ENCODE measurements at regions not wholly inside any gene's neighbourhood (a gene's known extent, or its start where the extent isn't known, plus 50 kb on each side); places are given as distances from the start of the nearest gene placed in this dataset.
"Not testable (repeated sequence)": the region's sequence is repeated elsewhere in the genome, so short reads cannot be mapped to it uniquely, and the experiment has no call there.

DNA sequence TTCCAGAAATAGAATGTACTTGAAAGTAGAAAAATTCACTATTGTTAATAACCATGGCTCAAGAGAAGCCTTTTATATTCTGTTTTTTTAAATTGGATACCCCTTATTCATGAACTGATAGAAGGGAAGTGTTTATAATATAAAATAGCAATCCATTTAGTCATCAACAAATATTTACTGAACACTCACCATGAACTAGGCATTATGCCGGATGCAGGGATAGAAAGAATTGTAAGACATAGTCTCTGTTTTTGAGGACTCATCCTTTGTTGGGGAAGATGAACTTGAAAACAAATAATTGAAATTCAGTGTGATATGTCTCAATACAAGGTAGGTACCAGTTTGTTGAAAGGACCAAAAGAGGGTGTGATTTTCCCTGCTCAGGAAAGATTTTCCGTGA lies 160.9 kb upstream of the SATB1 start:
- no peak for DNase-seq

DNA sequence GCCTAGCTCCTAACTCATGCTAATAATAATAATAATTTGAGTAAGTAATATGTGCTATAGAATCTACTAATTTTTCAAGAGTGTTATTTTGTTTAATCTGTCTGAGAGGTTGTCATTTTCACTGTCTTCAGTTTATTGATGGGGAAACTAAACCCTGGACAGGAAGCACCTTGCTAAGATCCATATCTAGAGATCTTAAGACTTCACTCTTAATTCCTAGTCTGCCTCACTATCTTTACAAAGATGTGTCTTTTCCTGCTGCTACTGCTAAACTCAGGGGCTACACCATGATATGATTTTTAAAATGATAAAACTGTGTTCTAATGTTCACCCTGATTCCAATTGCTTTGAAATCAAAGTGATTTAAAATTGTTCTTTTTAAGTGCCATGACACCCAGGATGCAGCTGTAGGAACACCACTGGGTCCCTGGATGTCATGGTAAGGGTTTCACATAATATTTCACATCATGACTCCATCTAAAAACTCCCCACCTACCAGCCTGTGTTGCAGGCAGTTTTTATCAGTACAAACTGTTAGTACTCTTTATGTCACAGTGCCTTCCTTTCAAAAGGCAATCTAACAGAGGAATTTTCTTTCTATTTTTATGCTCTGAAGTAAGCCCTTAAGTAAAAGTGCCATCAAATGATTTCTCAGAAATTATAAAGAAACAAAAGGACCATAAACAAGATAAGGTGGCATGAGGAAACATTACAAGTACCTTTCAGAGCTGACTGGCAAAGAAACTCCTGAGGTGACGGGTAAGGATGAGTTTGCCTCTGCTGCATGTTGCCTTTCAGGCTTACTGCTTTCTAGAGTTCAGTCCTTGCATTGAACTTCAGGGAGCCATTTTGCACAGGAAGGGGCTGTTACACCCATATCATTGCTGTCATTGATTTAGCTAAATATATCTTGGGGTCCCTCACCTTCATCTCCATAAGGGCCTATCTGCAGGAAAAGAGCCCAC lies 160.1 kb upstream of the SATB1 start:
- DNase-seq, result no peak

DNA sequence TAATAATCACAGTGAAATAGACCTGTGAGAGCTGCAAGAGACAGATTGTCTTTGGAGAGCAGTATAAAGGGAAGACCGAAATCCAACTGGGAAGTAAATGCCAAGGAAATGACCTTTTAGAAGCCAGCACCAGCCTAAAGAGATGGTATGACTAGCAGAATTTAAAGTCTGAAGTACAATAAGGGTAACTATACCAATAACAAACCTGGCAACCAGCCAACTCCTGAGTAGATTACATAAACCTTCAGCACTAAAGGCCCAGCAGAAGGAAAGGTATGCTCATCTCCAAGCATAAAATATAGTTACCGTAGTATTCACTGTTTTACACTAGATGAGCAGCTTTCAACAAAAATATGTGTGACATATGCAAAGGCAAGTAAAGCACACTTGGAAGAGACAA lies 155.1 kb upstream of the SATB1 start:
- DNase-seq, result no peak

DNA sequence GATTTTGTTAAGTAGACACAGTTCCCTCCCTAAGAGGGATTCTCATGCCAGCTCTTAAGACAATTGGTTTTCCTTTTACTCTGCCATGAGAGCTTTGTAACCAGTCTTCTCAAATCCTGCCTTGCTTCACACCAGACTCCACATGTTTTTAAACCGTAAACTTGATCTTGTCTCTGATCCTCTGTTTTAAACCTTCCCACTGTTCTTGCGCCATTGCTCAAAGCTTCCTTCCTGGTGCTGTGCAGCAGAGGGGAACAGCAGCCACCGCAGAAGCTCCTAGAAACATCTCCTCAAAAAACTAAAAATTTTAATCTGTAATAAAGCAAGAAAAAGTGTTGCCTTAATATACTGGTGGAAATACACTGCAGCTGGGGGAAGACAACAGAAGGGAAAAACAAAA lies 154.5 kb upstream of the SATB1 start:
- DNase-seq, result no peak

DNA sequence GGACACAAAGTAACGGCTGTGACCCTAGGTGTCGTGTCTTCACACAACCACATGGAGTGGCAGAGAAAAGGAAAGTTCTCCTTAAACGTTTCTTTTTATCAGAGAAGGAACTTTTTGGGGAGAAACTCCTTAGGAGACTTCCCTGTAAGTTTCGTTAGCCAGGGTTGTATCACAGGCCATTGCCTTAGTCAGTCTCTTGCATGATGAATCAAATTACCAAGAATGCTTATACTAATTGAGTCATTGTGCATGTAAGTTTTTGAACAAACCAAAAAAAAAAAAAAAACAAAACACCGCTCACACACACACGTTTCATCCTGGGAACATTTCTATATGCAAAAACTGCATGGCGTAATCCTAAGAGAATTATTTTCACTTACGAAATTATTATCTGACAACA lies 150.4 kb upstream of the SATB1 start:
- no peak for DNase-seq

DNA sequence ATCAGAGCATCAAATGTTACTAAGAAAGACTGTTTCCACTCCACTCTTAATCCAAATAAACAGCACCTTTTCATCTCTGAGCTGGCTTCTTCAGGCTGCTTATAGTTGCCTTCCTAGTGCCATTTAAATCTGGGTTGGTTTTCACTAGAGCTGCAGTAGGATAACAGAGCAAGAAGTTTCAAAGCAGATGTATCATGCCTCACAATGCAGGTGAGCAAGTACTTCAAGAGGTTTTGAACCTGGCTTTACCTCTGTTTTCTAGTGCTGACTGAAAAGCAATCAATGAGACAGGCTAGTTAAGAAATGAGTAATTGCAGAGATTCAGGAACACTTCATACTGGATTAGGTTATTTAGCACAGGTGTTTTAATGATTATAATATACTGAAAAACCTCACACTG lies 147.7 kb upstream of the SATB1 start:
- no peak for DNase-seq

DNA sequence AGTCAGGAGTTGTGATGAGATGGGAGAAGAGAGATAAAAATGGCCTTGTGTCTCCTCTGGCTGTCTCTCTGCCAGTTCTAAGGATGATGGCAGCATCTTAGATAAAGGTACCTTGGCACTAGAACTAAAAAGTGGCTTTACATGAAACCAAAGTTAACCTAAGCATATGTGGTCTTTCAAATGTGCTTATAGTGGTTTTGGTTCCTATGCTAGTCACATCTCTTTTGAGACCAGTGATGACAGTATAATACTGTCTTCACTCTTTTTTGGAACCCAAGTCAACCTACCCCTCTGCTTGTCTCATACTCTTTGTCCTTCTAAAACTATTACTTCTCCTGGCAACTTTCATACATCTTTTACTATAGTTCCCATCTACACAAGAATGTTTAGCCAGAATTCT lies 142.2 kb upstream of the SATB1 start:
- no peak for DNase-seq

DNA sequence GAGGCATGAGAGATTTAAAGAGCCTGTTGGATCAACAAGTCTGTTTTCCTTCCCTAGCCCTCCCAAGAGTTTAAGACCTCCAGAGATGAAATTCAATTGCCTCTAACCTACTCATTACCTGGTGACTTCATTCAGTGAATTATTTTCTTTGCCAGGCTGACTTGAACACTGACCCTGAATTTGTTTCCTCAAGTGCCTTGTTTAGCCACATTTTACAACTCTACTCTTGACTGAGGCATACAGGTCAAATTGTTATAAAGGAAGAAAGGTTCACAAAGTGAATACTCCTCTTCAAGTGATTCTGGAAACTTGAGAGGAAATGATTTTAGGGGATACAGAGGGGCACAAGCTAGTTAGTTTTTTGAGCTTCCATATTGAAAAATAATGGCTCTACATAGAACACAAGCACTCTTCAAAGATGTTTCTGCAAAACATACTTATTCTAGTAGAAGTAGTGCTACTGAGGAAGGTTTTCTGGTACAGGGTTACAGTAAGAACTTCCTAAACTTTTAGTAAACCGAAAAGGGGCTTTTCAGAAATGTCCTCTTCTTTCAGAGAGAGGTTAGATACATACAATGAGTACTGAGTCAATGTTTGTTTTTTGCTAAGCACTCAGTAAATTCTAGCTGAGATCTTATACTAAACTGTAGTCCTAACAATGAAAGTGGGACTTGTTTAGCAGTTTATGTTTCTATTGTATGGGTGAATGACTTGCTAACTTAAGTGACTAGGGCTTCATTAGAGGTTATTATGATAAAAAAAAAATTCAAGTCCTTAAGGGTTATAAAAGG lies 137.4 kb upstream of the SATB1 start:
- DNase-seq, result no peak

DNA sequence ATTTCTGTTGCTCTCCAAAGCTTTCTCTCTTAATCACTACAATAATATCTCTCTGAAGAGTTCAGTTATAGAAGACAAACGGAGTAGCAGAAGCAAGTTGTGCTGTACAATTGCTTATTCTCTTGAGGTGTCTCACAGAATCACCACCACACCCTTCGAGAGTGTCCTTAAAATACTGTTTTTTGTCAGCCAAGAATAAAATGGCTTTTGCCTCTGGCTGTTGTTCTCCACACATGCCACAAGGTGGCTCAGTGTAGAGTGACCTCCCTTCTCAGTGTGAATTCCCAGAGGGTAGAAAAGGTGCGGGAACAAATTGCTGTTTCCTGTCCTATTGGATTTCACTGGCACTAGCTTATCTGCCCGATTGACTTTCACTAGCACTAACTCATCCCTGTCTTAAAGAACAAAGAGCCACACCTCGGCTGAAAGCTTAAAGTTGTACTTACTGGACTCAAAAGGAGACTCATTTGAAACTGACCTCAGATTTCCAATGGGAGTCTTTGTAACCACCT lies 134.2 kb upstream of the SATB1 start:
- no peak for DNase-seq

DNA sequence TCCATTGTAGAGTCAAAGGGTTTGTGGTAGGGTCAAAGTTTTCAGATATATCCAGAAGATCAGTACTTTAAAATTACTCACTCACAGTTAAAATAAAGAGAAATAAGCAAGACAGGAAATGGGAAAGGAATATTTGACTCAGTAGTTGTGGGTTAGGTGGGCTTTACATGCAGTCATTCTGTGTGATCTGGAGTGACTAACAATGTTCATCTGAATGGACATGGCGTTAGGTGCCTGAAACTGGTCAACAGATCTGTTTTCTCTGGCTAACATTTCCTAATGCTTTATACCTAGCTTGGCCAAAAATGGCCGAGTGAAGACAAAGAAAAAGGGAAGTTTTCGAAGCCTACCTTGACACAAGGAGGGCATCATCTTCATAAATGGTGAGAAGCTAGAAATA lies 133.4 kb upstream of the SATB1 start:
- no peak for DNase-seq

DNA sequence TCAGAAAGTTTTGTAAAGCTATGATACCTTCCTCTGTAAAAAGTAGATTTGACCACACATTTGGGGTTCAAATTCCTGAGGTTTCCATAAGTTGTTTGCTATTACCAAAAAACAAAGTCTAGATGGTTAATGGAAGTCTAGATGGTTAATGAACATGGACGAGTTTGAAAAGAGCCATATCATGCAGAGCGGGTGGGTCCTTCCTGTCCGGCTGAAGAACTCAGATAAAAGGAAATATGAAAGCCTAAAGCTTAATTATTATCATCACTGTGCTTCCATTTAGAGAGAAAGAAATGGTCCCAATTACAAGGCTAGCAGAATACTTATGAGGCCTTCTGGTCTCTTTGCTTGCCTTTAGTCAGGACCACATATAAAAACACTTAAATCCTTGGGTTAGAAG lies 132.1 kb upstream of the SATB1 start:
- no peak for DNase-seq

DNA sequence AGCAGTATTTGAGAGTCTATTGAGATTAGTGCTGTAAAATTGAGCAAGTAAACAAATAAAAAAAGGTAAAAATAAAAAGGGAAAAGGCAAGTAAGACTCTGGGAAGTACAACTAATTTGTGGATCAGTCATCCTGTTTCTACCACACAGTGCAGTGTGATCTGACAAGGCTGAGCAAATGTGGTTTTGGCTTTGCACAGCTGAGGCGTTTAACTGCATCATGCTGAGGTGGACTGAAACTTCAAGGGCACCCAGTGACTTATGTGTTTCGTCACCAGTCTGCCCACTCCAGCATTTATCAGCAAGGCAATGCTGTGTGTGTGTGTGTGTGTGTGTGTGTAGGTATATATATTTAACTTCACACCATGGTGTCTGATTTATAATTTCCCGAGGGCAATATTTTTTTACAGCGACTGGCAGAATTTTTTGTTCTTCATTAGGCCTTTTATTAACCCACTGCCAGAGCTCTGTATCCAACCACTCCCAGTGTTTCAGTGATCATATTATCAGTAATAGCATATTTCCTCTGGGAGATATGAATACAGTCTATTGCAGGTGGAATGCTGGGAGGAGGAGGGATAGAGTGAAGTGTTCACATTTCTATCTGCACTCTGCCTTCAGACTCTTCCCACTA lies 131.5 kb upstream of the SATB1 start:
- DNase-seq, result no peak

DNA sequence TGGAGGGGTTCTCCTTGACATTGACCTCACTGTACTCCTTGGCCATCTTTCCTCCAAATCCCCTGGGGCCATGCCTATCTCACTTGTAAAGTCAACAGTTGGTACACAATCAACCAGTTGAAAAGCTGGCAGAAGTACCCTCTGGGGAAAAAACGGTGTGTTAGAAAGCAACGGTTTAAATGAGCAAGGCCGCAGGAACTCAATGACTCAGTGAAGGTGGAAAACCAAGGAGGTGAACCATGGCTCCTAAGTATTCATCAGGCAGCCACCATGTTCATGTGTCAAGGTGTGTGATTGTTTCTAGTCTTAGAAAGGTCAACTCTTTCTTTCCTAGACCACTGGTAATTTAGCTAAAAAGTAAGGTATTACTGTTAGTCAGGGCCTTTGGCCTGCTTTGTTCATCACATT lies 130.9 kb upstream of the SATB1 start:
- no peak for DNase-seq

DNA sequence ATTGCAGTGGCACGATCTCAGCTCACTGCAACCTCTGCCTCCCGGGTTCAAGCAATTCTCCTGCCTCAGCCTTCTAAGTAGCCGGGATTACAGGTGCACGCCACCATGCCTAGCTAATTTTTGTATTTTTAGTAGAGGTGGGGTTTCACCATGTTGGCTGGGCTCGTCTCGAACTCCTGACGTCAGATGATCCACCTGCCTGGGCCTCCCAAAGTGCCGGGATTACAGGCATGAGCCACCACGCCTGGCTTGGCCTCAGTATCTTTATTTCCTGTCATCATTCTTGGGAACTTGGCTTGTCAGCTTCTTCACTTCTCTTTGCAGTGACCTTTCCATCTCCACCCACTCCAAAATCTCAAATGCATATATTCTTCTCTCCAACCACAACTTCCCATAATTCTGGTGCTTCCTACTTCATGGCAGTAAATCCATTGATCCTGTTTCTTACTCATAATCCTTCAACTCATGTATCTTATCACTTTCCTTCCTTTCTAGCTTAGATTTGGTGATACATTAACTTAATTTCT lies 127.5 kb upstream of the SATB1 start:
- not testable (repeated sequence) for DNase-seq

DNA sequence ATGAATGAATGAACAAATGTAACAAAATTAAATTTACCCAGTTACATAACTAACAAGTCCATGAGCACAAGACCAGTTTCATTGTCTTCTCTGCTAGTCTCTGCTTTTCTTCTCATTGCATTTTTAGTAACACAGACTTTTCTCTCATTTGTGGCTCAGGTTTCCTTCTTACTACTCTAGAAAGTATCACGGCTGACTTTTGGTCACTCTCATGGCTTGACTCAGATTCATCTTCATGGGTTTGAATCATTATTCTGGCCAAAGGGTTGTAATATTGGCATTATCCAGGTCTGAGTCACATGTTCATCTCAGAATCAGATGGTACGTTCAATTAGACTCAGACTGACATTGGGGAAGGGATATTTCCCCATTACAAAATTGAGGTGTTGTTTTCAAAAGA lies 121.5 kb upstream of the SATB1 start:
- no peak for DNase-seq

DNA sequence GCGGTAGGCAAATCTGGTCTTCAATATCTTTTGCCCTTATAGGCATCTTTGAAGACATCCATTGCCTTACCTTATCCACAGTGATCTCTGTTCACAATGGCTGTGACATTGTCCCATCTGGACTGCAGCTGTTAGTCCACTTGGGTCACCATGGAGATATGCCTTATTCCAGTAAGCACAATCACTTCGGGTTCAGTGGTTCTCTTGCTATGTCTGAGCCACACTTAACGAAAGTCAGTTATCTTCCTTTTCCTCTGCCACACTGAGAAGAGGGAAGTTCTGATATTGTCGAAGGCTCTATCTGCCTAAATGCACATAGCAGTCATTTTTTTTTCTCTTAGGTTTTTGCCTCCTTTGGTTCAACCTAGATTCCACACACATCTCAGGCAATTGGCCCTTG lies 119.0 kb upstream of the SATB1 start:
- DNase-seq, result no peak

DNA sequence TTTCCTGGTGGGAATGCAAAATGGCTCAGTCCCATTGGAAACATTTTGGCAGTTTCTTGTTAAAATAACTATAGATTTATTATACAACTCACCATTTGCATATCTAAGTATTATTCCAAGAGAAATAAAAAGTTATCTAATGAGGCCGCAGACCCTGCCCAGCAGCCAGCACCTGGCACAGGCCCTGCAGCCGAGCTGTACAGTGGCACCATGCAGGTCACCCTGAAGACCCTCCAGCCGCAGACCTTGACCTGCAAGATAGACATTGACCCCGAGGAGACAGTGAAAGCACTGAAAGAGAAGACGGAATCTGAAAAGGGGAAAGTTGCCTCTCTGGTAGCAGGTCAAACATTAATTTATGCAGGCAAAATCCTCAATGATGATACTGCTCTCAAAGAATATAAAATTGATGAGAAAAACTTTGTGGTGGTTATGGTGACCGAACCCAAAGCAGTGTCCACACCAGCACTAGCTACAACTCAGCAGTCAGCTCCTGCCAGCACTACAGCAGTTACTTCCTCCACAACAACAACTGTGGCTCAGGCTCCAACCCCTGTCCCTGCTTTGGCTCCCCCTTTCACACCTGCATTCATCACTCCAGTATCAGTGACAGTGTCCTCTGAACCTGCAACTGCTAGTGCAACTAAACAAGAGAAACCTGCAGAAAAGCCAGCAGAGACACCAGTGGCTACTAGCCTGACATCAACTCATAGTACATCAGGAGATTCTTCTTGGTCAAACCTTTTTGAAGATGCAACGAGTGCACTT lies 113.5 kb upstream of the SATB1 start:
- no peak for DNase-seq

DNA sequence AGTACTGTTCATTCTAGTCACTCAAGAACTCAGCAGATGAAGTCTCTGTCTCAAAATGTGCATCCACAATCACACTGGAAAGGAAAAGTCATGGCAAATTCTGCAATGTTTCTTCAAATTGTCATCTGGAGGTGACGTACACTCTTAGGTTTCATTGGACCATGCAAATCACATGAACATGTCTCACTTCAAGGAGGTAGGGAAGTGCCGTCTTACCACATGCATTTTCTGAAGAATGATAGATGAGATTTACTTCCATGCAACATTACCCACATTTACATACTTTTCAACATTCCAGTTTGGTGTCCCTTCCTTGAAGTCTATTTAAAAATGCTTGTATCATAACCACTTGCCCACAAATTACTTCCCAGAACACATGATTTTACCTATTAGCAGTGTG lies 107.9 kb upstream of the SATB1 start:
- no peak for DNase-seq

DNA sequence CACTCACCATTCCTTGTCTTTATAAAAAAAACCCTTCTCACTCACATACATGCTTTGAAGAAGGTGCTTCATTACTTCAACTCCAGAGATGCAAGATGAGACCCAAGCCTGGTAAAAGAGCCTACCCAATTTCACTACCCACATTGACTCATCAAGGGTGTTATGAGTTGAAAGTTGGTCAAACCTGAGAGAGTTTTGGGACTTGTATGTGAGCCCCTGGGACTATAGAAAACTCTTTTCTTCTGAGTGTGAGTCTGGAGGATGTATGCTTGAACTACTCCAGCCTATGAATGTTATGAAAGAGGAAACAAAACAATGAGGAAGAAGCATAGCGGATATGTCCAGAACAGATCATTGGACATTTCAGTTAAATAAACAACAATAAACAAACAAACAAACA lies 106.5 kb upstream of the SATB1 start:
- no peak for DNase-seq

DNA sequence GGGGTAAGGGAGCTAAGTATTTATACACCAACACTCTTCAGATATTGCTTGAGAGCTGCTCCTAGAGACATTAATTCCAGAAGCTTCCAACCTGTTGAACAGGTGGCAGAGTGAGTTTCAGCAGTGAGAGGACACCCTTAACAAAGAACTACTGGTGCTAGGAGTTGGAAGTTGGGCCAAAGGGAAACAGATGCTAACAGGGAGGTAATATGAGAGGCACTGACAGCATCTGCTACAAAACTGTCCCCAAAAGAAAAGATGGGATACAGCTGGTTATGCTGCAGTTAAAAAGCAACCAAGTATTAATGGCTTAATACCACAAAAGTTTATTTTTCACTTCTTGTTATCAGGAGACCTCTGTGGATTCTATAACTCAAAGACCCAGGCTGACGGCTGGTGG lies 104.5 kb upstream of the SATB1 start:
- DNase-seq, result peak; percentile 2

DNA sequence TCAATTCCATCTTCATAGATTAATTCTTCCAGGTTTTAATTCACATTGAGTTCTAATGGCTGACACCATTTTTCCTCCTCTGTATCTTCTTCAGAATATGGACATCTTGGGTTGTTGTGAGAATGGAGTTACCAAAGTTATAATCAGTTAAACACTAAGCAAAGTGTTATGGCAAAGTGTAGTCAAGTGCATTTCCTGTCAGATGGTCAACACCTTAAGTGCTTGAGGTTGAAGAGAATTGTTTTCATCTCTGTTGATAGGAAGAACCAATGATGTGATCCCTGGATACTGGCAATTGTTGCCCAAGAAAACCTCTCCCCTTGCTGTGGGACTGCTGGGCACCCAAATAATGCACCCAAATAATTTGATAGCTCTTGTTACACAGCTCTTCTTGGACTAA lies 102.6 kb upstream of the SATB1 start:
- DNase-seq, result no peak

DNA sequence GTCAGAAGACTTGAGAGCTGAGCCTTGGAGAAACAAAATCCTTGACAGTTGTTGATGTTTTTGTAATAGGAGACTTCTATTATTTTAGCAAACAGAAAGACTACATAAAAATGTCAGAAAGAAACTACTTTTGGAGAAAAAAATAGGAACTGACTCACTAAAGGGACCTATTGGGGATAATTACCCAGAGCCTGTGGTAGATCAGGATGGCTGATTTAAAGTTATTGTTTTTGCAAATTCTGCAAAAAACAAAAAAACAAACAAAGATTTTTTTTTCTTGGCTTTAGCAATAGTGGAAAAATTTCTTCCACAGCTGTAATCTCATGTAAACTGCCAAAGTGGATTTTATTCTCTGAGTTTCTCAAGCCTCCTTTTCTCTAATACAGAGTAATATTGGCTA lies 101.5 kb upstream of the SATB1 start:
- no peak for DNase-seq

Data from DMS 273 treated with DMSO at 0.1 percent for 48 hours (cell line).